OCI-LY7 (cell line): ENCODE measurements at regions not wholly inside any gene's neighbourhood (a gene's known extent, or its start where the extent isn't known, plus 50 kb on each side); places are given as distances from the start of the nearest gene placed in this dataset.

Experiments used
- BruUV-seq: library from RNA; stranded (reverse); fragments of 400-500 nt; replicated peaks from 2 replicates; lab custom pipeline; 2021; lab: Mats Ljungman, UMichigan
- CTCF ChIA-PET: fragments of 300-600 bp; sonication (Branson Sonifier 250); formaldehyde crosslinking; loops from one replicate; lab custom pipeline; 2022; ENCODE audit warnings: antibody characterized with exemption; ENCODE audit not compliant: unreplicated experiment; lab: Charles Lee
- POLR2A ChIA-PET: fragments of 300-600 bp; sonication (Branson Sonifier 250); formaldehyde crosslinking; loops from one replicate; lab custom pipeline; 2022; ENCODE audit warnings: antibody characterized with exemption; lab: Charles Lee
- DNase-seq: peaks from one replicate; pipeline ENCODE4 v3.0.0-alpha.2; 2015; ENCODE audit warnings: low spot score
- H2AFZ ChIP-seq: fragments of 200-600 bp; sonication (generic), shearing (Covaris generic); 2 replicates; pipeline ENCODE4 v1.6.1; 2014; ENCODE audit warnings: mild to moderate bottlenecking, antibody characterized with exemption, low read length, moderate library complexity
- H3K27ac ChIP-seq: fragments of 200-600 bp; sonication (generic); 2 replicates; pipeline ENCODE4 v1.5.1; 2014; ENCODE audit warnings: mixed run types, low read depth, mild to moderate bottlenecking, moderate library complexity, low read length, inconsistent platforms; ENCODE audit not compliant: poor library complexity, severe bottlenecking
- H3K36me3 ChIP-seq: fragments of 200-600 bp; sonication (generic); 2 replicates; pipeline ENCODE4 v1.6.1; 2014; ENCODE audit warnings: mild to moderate bottlenecking, antibody characterized with exemption, low read length, moderate library complexity, mixed read lengths; ENCODE audit not compliant: insufficient read depth
- H3K4me1 ChIP-seq: fragments of 200-600 bp; sonication (generic); 2 replicates; pipeline ENCODE4 v1.5.1; 2014; ENCODE audit warnings: mild to moderate bottlenecking, low read length; ENCODE audit not compliant: insufficient read depth, poor library complexity, severe bottlenecking
- H3K4me2 ChIP-seq: fragments of 200-600 bp; sonication (generic); 2 replicates; pipeline ENCODE4 v1.6.1; 2014; ENCODE audit warnings: mild to moderate bottlenecking, low read length
- H3K4me3 ChIP-seq: fragments of 200-600 bp; sonication (generic); 2 replicates; pipeline ENCODE4 v1.5.1; 2014; ENCODE audit warnings: mild to moderate bottlenecking, low read depth, low read length; ENCODE audit not compliant: poor library complexity, severe bottlenecking
- H3K79me2 ChIP-seq: fragments of 200-600 bp; sonication (generic); 2 replicates; pipeline ENCODE4 v1.6.1; 2016; ENCODE audit warnings: low read depth, mild to moderate bottlenecking, low read length, moderate library complexity, mixed read lengths; ENCODE audit not compliant: insufficient read depth
- H3K9me2 ChIP-seq: fragments of 200-600 bp; sonication (generic); 2 replicates; pipeline ENCODE4 v1.6.1; 2016; ENCODE audit warnings: mild to moderate bottlenecking, low read length, mixed read lengths; ENCODE audit not compliant: insufficient read depth
- H3K9me3 ChIP-seq: fragments of 200-600 bp; sonication (generic); 2 replicates; pipeline ENCODE4 v1.6.1; 2014; ENCODE audit warnings: mild to moderate bottlenecking, mixed run types, low read length, mixed read lengths
- H4K20me1 ChIP-seq: fragments of 200-600 bp; sonication (generic); 2 replicates; pipeline ENCODE4 v1.6.1; 2014; ENCODE audit warnings: mild to moderate bottlenecking, antibody characterized with exemption, low read length, moderate library complexity, mixed read lengths; ENCODE audit not compliant: insufficient read depth
- CTCF ChIP-seq: fragments of 200-600 bp; sonication (generic); conservative IDR thresholded peaks from 2 replicates; pipeline ENCODE4 v1.5.1; 2014; ENCODE audit warnings: mild to moderate bottlenecking, antibody characterized with exemption, low read length, moderate library complexity, mixed read lengths
- EZH2phosphoT487 ChIP-seq: fragments of 200-600 bp; sonication (generic); IDR thresholded peaks from 2 replicates; pipeline ENCODE4 v1.6.1; 2018; ENCODE audit warnings: low read depth, borderline replicate concordance, mild to moderate bottlenecking, mixed run types, antibody characterized with exemption, low read length, moderate library complexity, mixed read lengths
- intact Hi-C: fragments of 100-400 bp; cut with micrococcal nuclease; formaldehyde crosslinking; loops from one replicate; pipeline ENCODE4 v1.10.0; 2022; ENCODE audit not compliant: unreplicated experiment

- POLR2A ChIA-PET: interaction anchor here (0.6 to 1.2 kb wide), 3 partner anchors 10 to 309 kb away, joined by 3 to 4 read pairs (median 4); partner anchors contain the start of gene GPR45
- no peak for DNase-seq
- Histone ChIP-seq H3K9me3 (no peaks in the 10 kb centered on the region), H3K4me3 (no peak overlapping the region), H3K9me2 (no peaks in the 10 kb centered on the region), H2AFZ (peak overlapping the region; percentile 58; the same call in 1 of the 2 replicates), H3K4me2 (no peak overlapping the region), H3K36me3 (no peaks in the 10 kb centered on the region), H3K79me2 (no peaks in the 10 kb centered on the region), H3K27ac (no peak overlapping the region), H4K20me1 (no peaks in the 10 kb centered on the region), H3K4me1 (no peaks in the 10 kb centered on the region)
- CTCF ChIA-PET: no interaction called here
- intact Hi-C loops: no loop called here
- TF ChIP-seq EZH2phosphoT487 (no peak), CTCF (no peak)
- no TSS peak for BruUV-seq
These were observed 78.3 kb downstream of the POU3F3 start for GRCh38 chr2:104932243-104932642.

DNA sequence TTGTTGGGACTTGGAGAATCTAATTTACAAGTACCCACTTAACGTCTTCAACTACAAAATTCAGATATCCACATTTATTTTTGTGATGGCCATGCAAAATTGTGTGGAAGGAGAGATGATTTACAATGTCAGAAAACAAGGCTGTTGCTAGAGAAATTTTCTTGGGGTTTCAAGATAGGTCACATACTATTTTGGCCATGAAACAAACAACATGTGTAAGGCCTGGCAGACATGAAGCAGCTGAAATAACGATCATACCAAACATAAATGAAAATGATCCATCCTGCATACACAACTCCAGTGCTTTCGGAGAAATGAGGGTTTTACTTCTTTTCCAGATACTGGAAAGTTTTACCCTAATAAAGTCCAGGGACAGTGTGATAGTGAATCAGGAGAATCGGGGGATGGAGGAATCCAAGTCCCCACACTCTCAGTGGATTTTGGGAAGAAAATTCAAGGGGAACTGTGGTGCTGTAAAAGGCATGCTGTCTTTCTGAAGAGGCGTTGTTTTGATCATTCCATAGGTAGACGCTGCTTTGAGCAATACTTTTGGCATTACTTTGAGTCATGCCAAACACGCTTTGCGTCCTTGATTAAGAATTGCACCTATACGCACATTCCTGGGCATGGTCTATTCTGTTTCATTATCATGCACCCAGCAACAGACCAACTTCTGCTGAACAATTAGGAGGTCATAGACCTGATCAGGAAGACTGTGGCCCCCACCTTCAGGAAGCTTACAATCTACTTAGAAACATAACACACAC lies 79.4 kb downstream of the POU3F3 start:
- no peak for DNase-seq
- Histone ChIP-seq H3K79me2 (no peaks in the 10 kb centered on the region), H3K4me1 (peaks cover 4% of the 10 kb centered on the region), H3K9me3 (no peaks in the 10 kb centered on the region), H3K4me2 (no peak overlapping the region), H4K20me1 (no peaks in the 10 kb centered on the region), H3K27ac (no peak overlapping the region), H3K36me3 (no peaks in the 10 kb centered on the region), H3K4me3 (no peak overlapping the region), H3K9me2 (no peaks in the 10 kb centered on the region), H2AFZ (no peak overlapping the region)
- ChIA-PET CTCF (interaction anchor here (1.1 kb wide), 1 partner anchor 14 kb away, joined by 4 read pairs; no protein-coding TSS in a partner anchor), POLR2A (interaction anchor here (0.6 to 1.3 kb wide), 3 partner anchors 9 to 20 kb away, joined by 3 to 4 read pairs (median 3); no protein-coding TSS in a partner anchor)
- intact Hi-C loops: no loop called here
- TF ChIP-seq CTCF (no peak), EZH2phosphoT487 (no peak)
- BruUV-seq: no TSS peak

- no peak for DNase-seq
- H3K9me3 ChIP-seq: no peaks in the 10 kb centered on the region
- CTCF ChIA-PET: no interaction called here
- no peak for TF ChIP-seq CTCF
- no peak for TF ChIP-seq EZH2phosphoT487
- H4K20me1 ChIP-seq: no peaks in the 10 kb centered on the region
- H3K4me3 ChIP-seq: no peak overlapping the region
- H3K4me2 ChIP-seq: no peak overlapping the region
- no peaks in the 10 kb centered on the region for H3K36me3 ChIP-seq
- POLR2A ChIA-PET: no interaction called here
- intact Hi-C loops: no loop called here
- H3K27ac ChIP-seq: no peak overlapping the region
- H2AFZ ChIP-seq: no peak overlapping the region
- no peaks in the 10 kb centered on the region for H3K79me2 ChIP-seq
- BruUV-seq: no TSS peak
- peaks cover 25% of the 10 kb centered on the region for H3K4me1 ChIP-seq
- no peaks in the 10 kb centered on the region for H3K9me2 ChIP-seq
These were observed 82.6 kb downstream of the POU3F3 start for GRCh38 chr2:104936527-104936926.
